Endothelial cell of umbilical vein (primary cell): ENCODE measurements at regions not wholly inside any gene's neighbourhood (a gene's known extent, or its start where the extent isn't known, plus 50 kb on each side); places are given as distances from the start of the nearest gene placed in this dataset.

Experiments
- BruUV-seq: library from RNA; stranded (reverse); fragments of 400-500 nt; replicated peaks from 2 replicates; lab custom pipeline; 2021; lab: Mats Ljungman, UMichigan
- CTCF ChIA-PET: fragments of 300-600, 350-600 bp; sonication (Branson Sonifier 250); formaldehyde crosslinking; loops from one replicate; lab custom pipeline; 2021; ENCODE audit warnings: antibody characterized with exemption, inconsistent platforms; lab: Charles Lee
- POLR2A ChIA-PET: fragments of 300-600, 350-600 bp; sonication (Branson Sonifier 250); formaldehyde crosslinking; loops from one replicate; lab custom pipeline; 2021; ENCODE audit warnings: antibody characterized with exemption, inconsistent platforms; lab: Charles Lee
- DNase-seq: peaks from one replicate; pipeline ENCODE4 v3.0.0-alpha.2; 2011; ENCODE audit warnings: low read depth, low spot score
- FAIRE-seq: peaks from 2 replicates; lab custom pipeline; 2011; peaks lifted over from hg19 to GRCh38; lab: Jason Lieb, UNC
- H2AFZ ChIP-seq: 2 replicates; pipeline ENCODE4 v1.6.0; 2012; ENCODE audit warnings: low read depth, low read length, control low read depth, inconsistent platforms
- H3K27ac ChIP-seq: 2 replicates; pipeline ENCODE4 v1.5.1; 2011; ENCODE audit warnings: low read depth, mild to moderate bottlenecking, control low read depth, low read length, moderate library complexity; ENCODE audit not compliant: insufficient read depth
- H3K27me3 ChIP-seq, 2 experiments: 2 replicates each; pipeline versions ENCODE4 v1.6.0 to v1.6.1; 2011; ENCODE audit warnings: low read length in 2 of 2, mixed read lengths in 1 of 2; ENCODE audit not compliant: control insufficient read depth in 2 of 2, insufficient read depth in 2 of 2
- H3K36me3 ChIP-seq, 2 experiments: 2 replicates in 1 of 2; 3 replicates in 1 of 2; pipeline ENCODE4 v1.5.1; 2011; ENCODE audit warnings: low read length in 2 of 2, mild to moderate bottlenecking in 1 of 2, moderate library complexity in 1 of 2; ENCODE audit not compliant: control insufficient read depth in 2 of 2, insufficient read depth in 2 of 2; ENCODE audit errors: extremely low read depth in 1 of 2
- H3K4me1 ChIP-seq: 3 replicates; pipeline ENCODE4 v1.5.1; 2011; ENCODE audit warnings: mild to moderate bottlenecking, low read length; ENCODE audit not compliant: control insufficient read depth, insufficient read depth; ENCODE audit errors: extremely low read depth
- H3K4me2 ChIP-seq: 2 replicates; pipeline ENCODE4 v1.6.1; 2011; ENCODE audit warnings: low read length, control low read depth, mixed read lengths; ENCODE audit not compliant: insufficient read depth
- H3K4me3 ChIP-seq, 3 experiments: fragments of 200-600 bp in 1 of 3; sonication (generic), shearing (Covaris generic) in 1 of 3; replicated peaks in 1 of 3; 2 replicates each; pipeline ENCODE4 v1.5.1; 2011 to 2016; ENCODE audit warnings: control low read depth in 3 of 3, low read length in 3 of 3, mild to moderate bottlenecking in 2 of 3, inconsistent platforms in 1 of 3, low read depth in 1 of 3, moderate library complexity in 1 of 3; ENCODE audit not compliant: insufficient read depth in 1 of 3
- H3K79me2 ChIP-seq: 2 replicates; pipeline ENCODE4 v1.6.0; 2012; ENCODE audit warnings: low read length, inconsistent platforms; ENCODE audit not compliant: control insufficient read depth, insufficient read depth
- H3K9ac ChIP-seq: replicated peaks from 2 replicates; pipeline ENCODE3; 2011; ENCODE audit warnings: low read length, control low read depth; ENCODE audit not compliant: insufficient read depth; ENCODE audit errors: extremely low read depth
- H3K9me1 ChIP-seq: replicated peaks from 3 replicates; pipeline ENCODE4 v1.6.0; 2011; ENCODE audit warnings: mild to moderate bottlenecking, low read length; ENCODE audit not compliant: control insufficient read depth, insufficient read depth; ENCODE audit errors: extremely low read depth
- H3K9me3 ChIP-seq: replicated peaks from 2 replicates; pipeline ENCODE4 v1.5.1; 2012; ENCODE audit warnings: low read length, inconsistent platforms; ENCODE audit not compliant: control insufficient read depth, insufficient read depth
- H4K20me1 ChIP-seq: replicated peaks from 2 replicates; pipeline ENCODE3; 2011; ENCODE audit warnings: mild to moderate bottlenecking, low read length; ENCODE audit not compliant: control insufficient read depth, insufficient read depth; ENCODE audit errors: extremely low read depth
- EZH2 ChIP-seq: IDR thresholded peaks from 2 replicates; pipeline ENCODE4 v1.6.1; 2012; ENCODE audit warnings: borderline replicate concordance, low read depth, mild to moderate bottlenecking, moderate library complexity, low read length, inconsistent platforms; ENCODE audit not compliant: severe bottlenecking
- FOS ChIP-seq: IDR thresholded peaks from 2 replicates; pipeline ENCODE4 v1.6.1; 2011; ENCODE audit warnings: mild to moderate bottlenecking, low read length, moderate library complexity, borderline replicate concordance; ENCODE audit not compliant: insufficient read depth
- GATA2 ChIP-seq: IDR thresholded peaks from 2 replicates; pipeline ENCODE4 v1.7.0; 2011; ENCODE audit warnings: low read depth, mild to moderate bottlenecking, moderate library complexity, mixed read lengths, low read length; ENCODE audit not compliant: insufficient read length, insufficient read depth
- JUN ChIP-seq: IDR thresholded peaks from 2 replicates; pipeline ENCODE4 v1.6.1; 2011; ENCODE audit warnings: borderline replicate concordance, low read depth; ENCODE audit not compliant: insufficient read length, insufficient read depth
- MYC ChIP-seq: IDR thresholded peaks from one replicate; pipeline ENCODE4 v1.6.1; 2011; ENCODE audit warnings: mild to moderate bottlenecking, low read depth, low read length
- POLR2A ChIP-seq: IDR thresholded peaks from 2 replicates; pipeline ENCODE4 v1.6.1; 2012; ENCODE audit warnings: low read depth, mild to moderate bottlenecking, control low read depth, low read length
- POLR2AphosphoS5 ChIP-seq: IDR thresholded peaks from 2 replicates; pipeline ENCODE4 v1.6.1; 2012; ENCODE audit warnings: low read depth, mild to moderate bottlenecking, control low read depth, low read length, moderate library complexity; ENCODE audit not compliant: insufficient read depth
- dilution Hi-C: fragments of 300-500 bp; cut with MboI; formaldehyde crosslinking; loops from one replicate; pipeline ENCODE4 v1.15.0; 2019; ENCODE audit warnings: low sequenced_read_pairs; ENCODE audit not compliant: extremely low pct_ligation_motif_present
- intact Hi-C: fragments of 100-400 bp; cut with micrococcal nuclease; formaldehyde crosslinking; loops from one replicate; pipeline ENCODE4 v1.10.0; 2022
- TF ChIP-seq, protein P1 (sequence below), 2 donors: IDR thresholded peaks; 1 replicate in 1 of 2; 2 replicates in 1 of 2; pipeline ENCODE4 v1.5.1; 2011; ENCODE audit warnings: low read length in 2 of 2, mild to moderate bottlenecking in 2 of 2, moderate library complexity in 2 of 2, control low read depth in 1 of 2, inconsistent platforms in 1 of 2, low read depth in 1 of 2; ENCODE audit not compliant: insufficient read depth in 1 of 2; ENCODE audit errors: extremely low read depth in 1 of 2
- TF ChIP-seq, protein P2 (sequence below): IDR thresholded peaks from 2 replicates; pipeline ENCODE4 v1.6.1; 2011; ENCODE audit not compliant: insufficient read depth, insufficient read length

DNA sequence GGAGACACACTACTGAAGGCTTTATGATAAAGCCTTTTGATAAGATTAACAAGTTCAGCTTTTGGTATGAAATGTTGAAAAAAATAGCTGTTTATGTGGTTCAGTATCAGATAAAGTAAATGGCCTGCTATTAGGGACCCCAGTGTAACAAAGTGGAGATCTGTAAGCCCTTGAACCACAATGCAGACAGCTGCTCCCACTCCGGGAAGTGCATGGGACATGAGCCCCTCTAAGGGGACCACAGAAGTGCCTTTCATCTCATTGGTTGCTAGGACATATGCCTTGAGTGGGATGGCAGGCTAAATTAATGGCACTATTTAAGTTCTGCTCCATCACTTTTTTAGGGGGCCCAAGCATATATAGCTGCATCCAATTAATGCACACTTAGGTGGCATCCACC, 167.6 kb upstream of the SOX11 start:
- no peak for FAIRE-seq

More for the DNA sequence above, 167.6 kb upstream of the SOX11 start:
- Histone ChIP-seq H3K4me3 (no peak overlapping the region), H3K9ac (no peak overlapping the region), H2AFZ (no peak overlapping the region), H3K27ac (no peak overlapping the region), H3K27me3 (no peaks in the 10 kb centered on the region), H4K20me1 (no peaks in the 10 kb centered on the region), H3K9me3 (no peaks in the 10 kb centered on the region), H3K9me1 (no peaks in the 10 kb centered on the region), H3K79me2 (no peaks in the 10 kb centered on the region), H3K4me1 (no peaks in the 10 kb centered on the region), H3K36me3 (no peaks in the 10 kb centered on the region), H3K4me2 (no peak overlapping the region)
- BruUV-seq: no TSS peak
- CTCF ChIA-PET: no interaction called here
- POLR2A ChIA-PET: no interaction called here
- TF ChIP-seq GATA2 (no peak), POLR2AphosphoS5 (no peak), JUN (no peak), POLR2A (no peak), MYC (no peak), FOS (no peak), EZH2 (no peak)
- TF ChIP-seq, protein P1, sequence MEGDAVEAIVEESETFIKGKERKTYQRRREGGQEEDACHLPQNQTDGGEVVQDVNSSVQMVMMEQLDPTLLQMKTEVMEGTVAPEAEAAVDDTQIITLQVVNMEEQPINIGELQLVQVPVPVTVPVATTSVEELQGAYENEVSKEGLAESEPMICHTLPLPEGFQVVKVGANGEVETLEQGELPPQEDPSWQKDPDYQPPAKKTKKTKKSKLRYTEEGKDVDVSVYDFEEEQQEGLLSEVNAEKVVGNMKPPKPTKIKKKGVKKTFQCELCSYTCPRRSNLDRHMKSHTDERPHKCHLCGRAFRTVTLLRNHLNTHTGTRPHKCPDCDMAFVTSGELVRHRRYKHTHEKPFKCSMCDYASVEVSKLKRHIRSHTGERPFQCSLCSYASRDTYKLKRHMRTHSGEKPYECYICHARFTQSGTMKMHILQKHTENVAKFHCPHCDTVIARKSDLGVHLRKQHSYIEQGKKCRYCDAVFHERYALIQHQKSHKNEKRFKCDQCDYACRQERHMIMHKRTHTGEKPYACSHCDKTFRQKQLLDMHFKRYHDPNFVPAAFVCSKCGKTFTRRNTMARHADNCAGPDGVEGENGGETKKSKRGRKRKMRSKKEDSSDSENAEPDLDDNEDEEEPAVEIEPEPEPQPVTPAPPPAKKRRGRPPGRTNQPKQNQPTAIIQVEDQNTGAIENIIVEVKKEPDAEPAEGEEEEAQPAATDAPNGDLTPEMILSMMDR (IDR thresholded peaks at IDR 0.05; ENCODE audit: extremely low read depth in 1 of 2, insufficient read depth in 1 of 2, low read depth in 1 of 2, low read length in 2 of 2): no peak
- TF ChIP-seq, protein P2, sequence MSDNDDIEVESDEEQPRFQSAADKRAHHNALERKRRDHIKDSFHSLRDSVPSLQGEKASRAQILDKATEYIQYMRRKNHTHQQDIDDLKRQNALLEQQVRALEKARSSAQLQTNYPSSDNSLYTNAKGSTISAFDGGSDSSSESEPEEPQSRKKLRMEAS: no peak
- intact Hi-C loops (no loop called here), dilution Hi-C loops (no loop called here)
- DNase-seq: no peak
